ENCODE measurements at regions not wholly inside any gene's neighbourhood (a gene's known extent, or its start where the extent isn't known, plus 50 kb on each side); places are given as distances from the start of the nearest gene placed in this dataset.
"Not testable (repeated sequence)": the region's sequence is repeated elsewhere in the genome, so short reads cannot be mapped to it uniquely, and the experiment has no call there.

- in situ Hi-C loops (cut with MboI; ENCODE audit: low sequenced_read_pairs), result no loop called here
Measured at GRCh38 chr15:31502541-31503229, 176.1 kb downstream of the KLF13 start.

- in situ Hi-C loops (cut with MboI; ENCODE audit: low sequenced_read_pairs), result no loop called here
Measured at GRCh38 chr15:31503256-31503655, 176.6 kb downstream of the KLF13 start.

- in situ Hi-C loops (cut with MboI; ENCODE audit: low sequenced_read_pairs), result no loop called here
Measured at GRCh38 chr15:31503758-31504461, 177.3 kb downstream of the KLF13 start.

- in situ Hi-C loops (cut with MboI; ENCODE audit: low sequenced_read_pairs), result no loop called here
Measured at GRCh38 chr15:31504462-31504839, 177.8 kb downstream of the KLF13 start.

- in situ Hi-C loops (cut with MboI; ENCODE audit: low sequenced_read_pairs), result not testable (repeated sequence)
Measured at GRCh38 chr15:31507573-31507972, 180.9 kb downstream of the KLF13 start.

- in situ Hi-C loops (cut with MboI; ENCODE audit: low sequenced_read_pairs), result no loop called here
Measured at GRCh38 chr15:31508656-31509055, 182.0 kb downstream of the KLF13 start.

GRCh38 chr15:31510057-31510456 lies 183.4 kb downstream of the KLF13 start:
- in situ Hi-C loops (cut with MboI; ENCODE audit: low sequenced_read_pairs), result no loop called here

- in situ Hi-C loops (cut with MboI; ENCODE audit: low sequenced_read_pairs), result no loop called here
Measured at GRCh38 chr15:31511707-31512310, 185.2 kb downstream of the KLF13 start.

- in situ Hi-C loops (cut with MboI; ENCODE audit: low sequenced_read_pairs), result no loop called here
Measured at GRCh38 chr15:31513178-31513577, 186.5 kb downstream of the KLF13 start.

- in situ Hi-C loops (cut with MboI; ENCODE audit: low sequenced_read_pairs), result no loop called here
Measured at GRCh38 chr15:31516440-31516839, 189.8 kb downstream of the KLF13 start.

GRCh38 chr15:31516874-31517273 lies 190.2 kb downstream of the KLF13 start:
- in situ Hi-C loops (cut with MboI; ENCODE audit: low sequenced_read_pairs), result no loop called here

- in situ Hi-C loops (cut with MboI; ENCODE audit: low sequenced_read_pairs), result no loop called here
Measured at GRCh38 chr15:31517711-31518110, 191.1 kb downstream of the KLF13 start.

GRCh38 chr15:31522028-31522427 lies 195.4 kb downstream of the KLF13 start:
- in situ Hi-C loops (cut with MboI; ENCODE audit: low sequenced_read_pairs), result no loop called here

- in situ Hi-C loops (cut with MboI; ENCODE audit: low sequenced_read_pairs), result no loop called here
Measured at GRCh38 chr15:31523027-31523654, 196.5 kb downstream of the KLF13 start.

- in situ Hi-C loops (cut with MboI; ENCODE audit: low sequenced_read_pairs), result no loop called here
Measured at GRCh38 chr15:31523655-31524049, 197.0 kb downstream of the KLF13 start.

- in situ Hi-C loops (cut with MboI; ENCODE audit: low sequenced_read_pairs), result no loop called here
Measured at GRCh38 chr15:31525185-31525695, 198.6 kb downstream of the KLF13 start.

- in situ Hi-C loops (cut with MboI; ENCODE audit: low sequenced_read_pairs), result no loop called here
Measured at GRCh38 chr15:31525988-31526665, 199.5 kb downstream of the KLF13 start.

- in situ Hi-C loops (cut with MboI; ENCODE audit: low sequenced_read_pairs), result no loop called here
Measured at GRCh38 chr15:31526916-31527690, 200.5 kb downstream of the KLF13 start.

GRCh38 chr15:31528846-31529245 lies 202.2 kb downstream of the KLF13 start:
- in situ Hi-C loops (cut with MboI; ENCODE audit: low sequenced_read_pairs), result no loop called here
